ENCODE measurements at regions not wholly inside any gene's neighbourhood (a gene's known extent, or its start where the extent isn't known, plus 50 kb on each side); places are given as distances from the start of the nearest gene placed in this dataset.

DNA sequence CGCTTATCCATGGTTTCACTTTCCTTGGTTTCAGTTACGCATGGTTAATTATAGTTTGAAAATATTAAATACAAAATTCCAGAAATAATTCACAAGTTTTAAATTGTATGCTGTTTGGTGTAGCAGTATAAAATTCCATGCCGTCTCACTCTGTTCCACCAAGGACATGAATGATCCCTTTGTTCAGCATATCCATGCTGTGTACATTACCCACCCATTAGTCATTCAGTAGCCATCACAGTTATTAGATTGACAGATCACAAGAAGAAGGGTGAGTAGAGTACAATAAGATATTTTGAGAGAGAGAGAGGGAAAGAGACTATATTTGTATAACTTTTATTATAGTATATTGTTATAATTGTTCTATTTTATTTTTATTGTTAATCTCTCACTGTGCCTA, 535.5 kb downstream of the SQOR start:
- Histone ChIP-seq H3K4me1 (ENCODE audit: control insufficient read depth in 4 of 4, insufficient read depth in 4 of 4, low read length in 3 of 4) (no peaks in the 10 kb centered on the region), H3K9ac (ENCODE audit: low read depth in 1 of 2, low read length in 2 of 2) (no peak overlapping the region), H3K27ac (ENCODE audit: low read depth in 1 of 2, low read length in 2 of 2) (no peak overlapping the region), H3K36me3 (ENCODE audit: control insufficient read depth in 4 of 4, insufficient read depth in 3 of 4, low read depth in 1 of 4, low read length in 3 of 4) (no peaks in the 10 kb centered on the region), H3K4me3 (ENCODE audit: low read depth in 1 of 3, low read length in 3 of 3) (no peak overlapping the region), H3K27me3 (ENCODE audit: control insufficient read depth in 4 of 4, insufficient read depth in 4 of 4, low read length in 3 of 4) (no peaks in the 10 kb centered on the region), H3K9me3 (ENCODE audit: control insufficient read depth in 4 of 4, low read length in 3 of 4) (peaks cover 0 to 7% (median 1%) of the 10 kb centered on the region in 4 donors)
- 86% methylated on average over 3 of the region's 3 CpGs for WGBS
- no peak for TF ChIP-seq HNF4G (IDR thresholded peaks at IDR 0.05)
- TF ChIP-seq, protein P1, sequence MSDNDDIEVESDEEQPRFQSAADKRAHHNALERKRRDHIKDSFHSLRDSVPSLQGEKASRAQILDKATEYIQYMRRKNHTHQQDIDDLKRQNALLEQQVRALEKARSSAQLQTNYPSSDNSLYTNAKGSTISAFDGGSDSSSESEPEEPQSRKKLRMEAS (IDR thresholded peaks at IDR 0.05): no peak
- no peak for TF ChIP-seq FOXA1 (IDR thresholded peaks at IDR 0.05)
- no peak for TF ChIP-seq EGR1 (IDR thresholded peaks at IDR 0.05; ENCODE audit: low read depth in 2 of 2)
- no peak for TF ChIP-seq GABPA (IDR thresholded peaks at IDR 0.05 in 1 of 2, conservative IDR thresholded peaks at IDR 0.05 in 1 of 2)
- TF ChIP-seq NR2F2 (IDR thresholded peaks at IDR 0.05): no peak
- no peak for TF ChIP-seq FOXA2 (IDR thresholded peaks at IDR 0.05)
- TF ChIP-seq, protein P2, sequence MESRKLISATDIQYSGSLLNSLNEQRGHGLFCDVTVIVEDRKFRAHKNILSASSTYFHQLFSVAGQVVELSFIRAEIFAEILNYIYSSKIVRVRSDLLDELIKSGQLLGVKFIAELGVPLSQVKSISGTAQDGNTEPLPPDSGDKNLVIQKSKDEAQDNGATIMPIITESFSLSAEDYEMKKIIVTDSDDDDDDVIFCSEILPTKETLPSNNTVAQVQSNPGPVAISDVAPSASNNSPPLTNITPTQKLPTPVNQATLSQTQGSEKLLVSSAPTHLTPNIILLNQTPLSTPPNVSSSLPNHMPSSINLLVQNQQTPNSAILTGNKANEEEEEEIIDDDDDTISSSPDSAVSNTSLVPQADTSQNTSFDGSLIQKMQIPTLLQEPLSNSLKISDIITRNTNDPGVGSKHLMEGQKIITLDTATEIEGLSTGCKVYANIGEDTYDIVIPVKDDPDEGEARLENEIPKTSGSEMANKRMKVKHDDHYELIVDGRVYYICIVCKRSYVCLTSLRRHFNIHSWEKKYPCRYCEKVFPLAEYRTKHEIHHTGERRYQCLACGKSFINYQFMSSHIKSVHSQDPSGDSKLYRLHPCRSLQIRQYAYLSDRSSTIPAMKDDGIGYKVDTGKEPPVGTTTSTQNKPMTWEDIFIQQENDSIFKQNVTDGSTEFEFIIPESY (IDR thresholded peaks at IDR 0.05): no peak
- TF ChIP-seq, protein P3, sequence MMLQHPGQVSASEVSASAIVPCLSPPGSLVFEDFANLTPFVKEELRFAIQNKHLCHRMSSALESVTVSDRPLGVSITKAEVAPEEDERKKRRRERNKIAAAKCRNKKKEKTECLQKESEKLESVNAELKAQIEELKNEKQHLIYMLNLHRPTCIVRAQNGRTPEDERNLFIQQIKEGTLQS (IDR thresholded peaks at IDR 0.05): no peak
- no peak for TF ChIP-seq YY1 (IDR thresholded peaks at IDR 0.05)
- TF ChIP-seq HNF4A (conservative IDR thresholded peaks at IDR 0.05): no peak
- no peak for TF ChIP-seq RAD21 (IDR thresholded peaks at IDR 0.05)
- no peak for DNase-seq (ENCODE audit: low spot score)

DNA sequence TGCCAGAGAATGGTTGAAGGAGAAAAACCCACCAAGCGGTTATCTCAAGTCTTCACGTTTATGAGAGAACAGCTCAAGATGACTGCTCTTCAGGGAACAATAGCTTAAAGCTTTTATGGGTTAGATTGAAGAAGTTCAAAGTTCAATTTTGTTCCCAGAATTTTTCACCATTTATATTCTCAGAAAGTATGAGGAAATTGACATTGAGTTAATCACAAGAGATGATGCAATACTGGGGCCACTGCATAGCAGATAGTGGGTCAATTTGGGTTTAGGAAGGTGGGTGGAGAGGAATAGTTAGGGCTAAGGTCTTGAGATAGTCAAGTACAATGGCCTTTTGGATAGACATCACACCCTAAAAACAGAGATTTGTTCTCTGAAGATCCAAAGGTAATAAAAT, 539.3 kb downstream of the SQOR start:
- Histone ChIP-seq H3K4me1 (ENCODE audit: control insufficient read depth in 4 of 4, insufficient read depth in 4 of 4, low read length in 3 of 4) (no peaks in the 10 kb centered on the region), H3K36me3 (ENCODE audit: control insufficient read depth in 4 of 4, insufficient read depth in 3 of 4, low read depth in 1 of 4, low read length in 3 of 4) (no peaks in the 10 kb centered on the region), H3K27me3 (ENCODE audit: control insufficient read depth in 4 of 4, insufficient read depth in 4 of 4, low read length in 3 of 4) (no peaks in the 10 kb centered on the region), H3K27ac (ENCODE audit: low read depth in 1 of 2, low read length in 2 of 2) (no peak overlapping the region), H3K9me3 (ENCODE audit: control insufficient read depth in 4 of 4, low read length in 3 of 4) (peaks cover 0 to 7% (median 1%) of the 10 kb centered on the region in 4 donors), H3K9ac (ENCODE audit: low read depth in 1 of 2, low read length in 2 of 2) (no peak overlapping the region), H3K4me3 (ENCODE audit: low read depth in 1 of 3, low read length in 3 of 3) (no peak overlapping the region)
- DNase-seq (ENCODE audit: low spot score): no peak
- 72% methylated on average over 2 of the region's 2 CpGs for WGBS
- TF ChIP-seq TAF1 (conservative IDR thresholded peaks at IDR 0.05): no peak
- no peak for TF ChIP-seq HNF4G (IDR thresholded peaks at IDR 0.05)
- TF ChIP-seq, protein P4, sequence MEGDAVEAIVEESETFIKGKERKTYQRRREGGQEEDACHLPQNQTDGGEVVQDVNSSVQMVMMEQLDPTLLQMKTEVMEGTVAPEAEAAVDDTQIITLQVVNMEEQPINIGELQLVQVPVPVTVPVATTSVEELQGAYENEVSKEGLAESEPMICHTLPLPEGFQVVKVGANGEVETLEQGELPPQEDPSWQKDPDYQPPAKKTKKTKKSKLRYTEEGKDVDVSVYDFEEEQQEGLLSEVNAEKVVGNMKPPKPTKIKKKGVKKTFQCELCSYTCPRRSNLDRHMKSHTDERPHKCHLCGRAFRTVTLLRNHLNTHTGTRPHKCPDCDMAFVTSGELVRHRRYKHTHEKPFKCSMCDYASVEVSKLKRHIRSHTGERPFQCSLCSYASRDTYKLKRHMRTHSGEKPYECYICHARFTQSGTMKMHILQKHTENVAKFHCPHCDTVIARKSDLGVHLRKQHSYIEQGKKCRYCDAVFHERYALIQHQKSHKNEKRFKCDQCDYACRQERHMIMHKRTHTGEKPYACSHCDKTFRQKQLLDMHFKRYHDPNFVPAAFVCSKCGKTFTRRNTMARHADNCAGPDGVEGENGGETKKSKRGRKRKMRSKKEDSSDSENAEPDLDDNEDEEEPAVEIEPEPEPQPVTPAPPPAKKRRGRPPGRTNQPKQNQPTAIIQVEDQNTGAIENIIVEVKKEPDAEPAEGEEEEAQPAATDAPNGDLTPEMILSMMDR (IDR thresholded peaks at IDR 0.05; ENCODE audit: low read depth, low read length, missing input control): no peak
- no peak for TF ChIP-seq HNF4A (conservative IDR thresholded peaks at IDR 0.05)
- TF ChIP-seq, protein P2 (IDR thresholded peaks at IDR 0.05): no peak
- TF ChIP-seq YY1 (IDR thresholded peaks at IDR 0.05): no peak
- TF ChIP-seq, protein P1 (IDR thresholded peaks at IDR 0.05): no peak
- no peak for TF ChIP-seq FOXA1 (IDR thresholded peaks at IDR 0.05)
